Fibroblast of pulmonary artery (primary cell): ENCODE measurements at regions not wholly inside any gene's neighbourhood (a gene's known extent, or its start where the extent isn't known, plus 50 kb on each side); places are given as distances from the start of the nearest gene placed in this dataset.

ENCODE experiments used
- DNase-seq: peaks from one replicate; pipeline ENCODE4 v3.0.0-alpha.2; 2010; ENCODE audit warnings: low read depth
- H3K4me3 ChIP-seq: replicated peaks from 2 replicates; pipeline ENCODE4 v1.5.1; 2011; ENCODE audit warnings: low read depth, mild to moderate bottlenecking, control low read depth, low read length, moderate library complexity
- CTCF ChIP-seq: IDR thresholded peaks from 2 replicates; pipeline ENCODE4 v1.5.1; 2011; ENCODE audit warnings: mild to moderate bottlenecking, control low read depth, low read length, inconsistent platforms; ENCODE audit errors: missing control alignments

DNA sequence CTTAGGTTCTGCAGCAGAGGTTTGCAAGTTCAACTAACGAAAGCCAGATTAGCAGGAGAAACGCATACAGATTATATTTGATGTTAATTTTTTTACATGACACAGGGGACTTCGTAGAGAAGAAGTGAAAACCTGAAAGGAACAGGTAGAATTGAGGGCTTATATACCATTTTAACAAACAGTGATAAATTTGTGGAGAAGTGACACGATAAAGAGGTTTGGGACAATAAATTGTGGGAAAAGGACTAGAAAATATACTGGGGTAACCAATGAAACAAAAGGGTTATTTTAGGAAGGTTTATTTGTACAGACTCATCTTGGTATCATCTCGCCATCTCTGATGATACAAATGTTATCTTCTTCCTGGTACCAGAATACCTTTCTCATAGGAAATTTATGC, 452.9 kb downstream of the SETD4 start:
- no peak overlapping the region for H3K4me3 ChIP-seq
- DNase-seq = no peak
- no peak for TF ChIP-seq CTCF

DNA sequence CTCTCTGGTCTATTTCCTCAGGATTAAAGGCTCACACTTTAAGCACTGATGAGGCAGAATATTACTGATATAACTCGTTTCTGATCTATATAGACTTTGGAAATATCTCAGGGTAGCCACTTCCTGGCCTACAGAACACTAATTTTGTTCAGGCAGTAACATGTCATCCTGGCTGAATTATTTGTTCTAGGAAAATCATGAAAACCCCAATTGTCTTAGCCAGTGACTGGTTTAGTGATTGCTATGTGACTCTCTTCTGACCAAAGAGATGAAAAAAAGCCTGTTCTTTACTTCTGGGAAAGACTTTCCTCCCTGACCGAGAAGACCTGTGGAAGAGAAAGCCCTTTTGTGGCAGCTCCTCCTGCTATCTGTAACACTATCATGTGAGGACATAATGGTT, 453.7 kb downstream of the SETD4 start:
- no peak for TF ChIP-seq CTCF
- H3K4me3 ChIP-seq = no peak overlapping the region
- no peak for DNase-seq

DNA sequence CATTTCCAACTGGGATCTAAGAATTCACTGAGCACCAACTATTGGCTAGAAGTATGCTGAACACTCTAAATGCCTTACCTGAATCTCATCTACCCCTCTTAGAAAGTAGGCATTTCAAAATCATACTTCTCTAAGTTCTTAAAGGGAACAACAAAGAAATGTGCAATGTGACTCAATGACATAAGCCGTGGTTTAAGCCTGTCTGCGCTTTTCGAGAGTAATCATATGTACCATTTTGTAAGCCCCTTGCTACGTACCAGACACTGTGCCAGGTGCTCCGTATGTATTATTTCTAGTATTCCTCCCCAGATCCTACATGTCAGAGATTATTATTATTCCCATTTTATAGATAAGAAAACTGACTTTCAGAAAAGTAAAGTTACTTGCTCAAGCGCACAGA, 454.2 kb downstream of the SETD4 start:
- no peak overlapping the region for H3K4me3 ChIP-seq
- TF ChIP-seq CTCF = no peak
- no peak for DNase-seq

DNA sequence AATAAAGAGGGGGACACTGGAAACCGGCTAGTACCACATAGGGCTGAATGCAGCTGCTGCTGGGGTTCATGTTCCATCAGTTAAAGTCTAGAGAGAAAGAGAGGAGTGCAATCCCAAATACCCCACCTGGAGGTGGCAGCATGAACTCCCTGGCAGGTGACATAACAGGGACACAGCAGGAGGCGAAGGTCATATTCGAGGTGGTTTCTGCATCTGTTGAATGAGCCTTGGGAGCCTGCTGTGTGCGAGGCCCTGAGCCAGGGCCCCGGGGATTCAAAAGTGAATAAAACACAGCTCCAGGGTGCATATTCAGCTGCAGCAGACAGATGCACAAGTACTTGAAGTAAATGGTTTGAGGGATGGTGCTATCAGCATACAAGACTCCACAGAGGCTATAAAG, 456.8 kb downstream of the SETD4 start:
- DNase-seq = no peak
- peak; percentile 2 for TF ChIP-seq CTCF
- H3K4me3 ChIP-seq = no peak overlapping the region

- no peak for TF ChIP-seq CTCF
- DNase-seq = no peak
- H3K4me3 ChIP-seq = no peak overlapping the region
Observed at GRCh38 chr21:35602811-35603362, 457.4 kb downstream of the SETD4 start.

GRCh38 chr21:35601211-35601610, 459.1 kb downstream of the SETD4 start:
- H3K4me3 ChIP-seq = no peak overlapping the region
- no peak for DNase-seq
- TF ChIP-seq CTCF = no peak

GRCh38 chr21:35599164-35599563, 461.2 kb downstream of the SETD4 start:
- H3K4me3 ChIP-seq = no peak overlapping the region
- no peak for TF ChIP-seq CTCF
- DNase-seq = no peak
